Thoracic aorta (tissue), 2 donors: ENCODE measurements at regions not wholly inside any gene's neighbourhood (a gene's known extent, or its start where the extent isn't known, plus 50 kb on each side); places are given as distances from the start of the nearest gene placed in this dataset.

Source experiments
- ATAC-seq: fragments of 150-250 bp; one replicate; pipeline ENCODE4 v1.8.0; 2017; ENCODE audit warnings: low read depth; ENCODE audit not compliant: insufficient number of reproducible peaks, low FRiP score
- DNase-seq: peaks from one replicate; pipeline ENCODE4 v3.0.0-alpha.2; 2020; ENCODE audit warnings: low spot score
- H3K27ac ChIP-seq, 2 donors: fragments of 200-600 bp; sonication (generic); 1 replicate in 1 of 2; 2 replicates in 1 of 2; pipeline ENCODE4 v1.5.1; 2016; ENCODE audit warnings: mild to moderate bottlenecking in 2 of 2, moderate library complexity in 2 of 2
- H3K27me3 ChIP-seq: fragments of 200-600 bp; sonication (generic); replicated peaks from 2 replicates; pipeline ENCODE4 v1.6.0; 2016; ENCODE audit warnings: mild to moderate bottlenecking; ENCODE audit not compliant: insufficient read depth
- H3K36me3 ChIP-seq: fragments of 200-600 bp; sonication (generic); one replicate; pipeline ENCODE4 v1.5.1; 2016
- H3K4me1 ChIP-seq, 2 donors: fragments of 200-600 bp; sonication (generic); 1 replicate in 1 of 2; 2 replicates in 1 of 2; pipeline versions ENCODE4 v1.5.1 to v1.6.0; 2016; ENCODE audit warnings: low read depth in 2 of 2, mild to moderate bottlenecking in 1 of 2; ENCODE audit not compliant: control insufficient read depth in 1 of 2
- H3K4me3 ChIP-seq: fragments of 200-600 bp; sonication (generic); 2 replicates; pipeline ENCODE4 v1.5.1; 2016; ENCODE audit warnings: mild to moderate bottlenecking
- H3K9me3 ChIP-seq: fragments of 200-600 bp; sonication (generic); 2 replicates; pipeline ENCODE4 v1.5.1; 2016
- TF ChIP-seq, protein P1 (sequence below): fragments of 200-600 bp; sonication (generic); IDR thresholded peaks from one replicate; pipeline ENCODE4 v1.5.1; 2019; ENCODE audit warnings: antibody characterized with exemption

DNA sequence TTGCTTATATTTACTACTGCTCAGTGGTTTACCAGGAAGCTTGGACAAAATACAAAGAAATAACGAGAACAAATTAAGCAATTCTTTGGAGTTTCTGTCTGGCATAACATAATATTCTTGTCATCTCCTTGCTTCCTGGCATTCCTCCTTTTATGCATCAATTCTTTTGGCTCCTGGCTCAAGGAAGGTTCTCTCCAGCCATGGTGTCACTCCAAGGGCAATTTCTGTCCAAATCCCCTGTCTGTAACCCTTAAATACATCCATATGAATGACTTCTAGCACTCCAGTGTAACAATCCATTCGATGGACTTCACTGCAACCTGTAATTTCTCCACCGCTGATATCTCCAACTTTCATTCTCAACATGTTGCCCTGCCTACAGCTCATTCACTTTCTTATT is 617.7 kb upstream of the ANKRD30A start:
- no peaks in the 10 kb centered on the region for H3K4me1 ChIP-seq
- no peaks in the 10 kb centered on the region for H3K27me3 ChIP-seq
- DNase-seq, result no peak
- no peaks in the 10 kb centered on the region for H3K9me3 ChIP-seq
- no peak overlapping the region for H3K27ac ChIP-seq
- TF ChIP-seq, protein P1, sequence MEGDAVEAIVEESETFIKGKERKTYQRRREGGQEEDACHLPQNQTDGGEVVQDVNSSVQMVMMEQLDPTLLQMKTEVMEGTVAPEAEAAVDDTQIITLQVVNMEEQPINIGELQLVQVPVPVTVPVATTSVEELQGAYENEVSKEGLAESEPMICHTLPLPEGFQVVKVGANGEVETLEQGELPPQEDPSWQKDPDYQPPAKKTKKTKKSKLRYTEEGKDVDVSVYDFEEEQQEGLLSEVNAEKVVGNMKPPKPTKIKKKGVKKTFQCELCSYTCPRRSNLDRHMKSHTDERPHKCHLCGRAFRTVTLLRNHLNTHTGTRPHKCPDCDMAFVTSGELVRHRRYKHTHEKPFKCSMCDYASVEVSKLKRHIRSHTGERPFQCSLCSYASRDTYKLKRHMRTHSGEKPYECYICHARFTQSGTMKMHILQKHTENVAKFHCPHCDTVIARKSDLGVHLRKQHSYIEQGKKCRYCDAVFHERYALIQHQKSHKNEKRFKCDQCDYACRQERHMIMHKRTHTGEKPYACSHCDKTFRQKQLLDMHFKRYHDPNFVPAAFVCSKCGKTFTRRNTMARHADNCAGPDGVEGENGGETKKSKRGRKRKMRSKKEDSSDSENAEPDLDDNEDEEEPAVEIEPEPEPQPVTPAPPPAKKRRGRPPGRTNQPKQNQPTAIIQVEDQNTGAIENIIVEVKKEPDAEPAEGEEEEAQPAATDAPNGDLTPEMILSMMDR, result no peak
- no peak for ATAC-seq
- no peaks in the 10 kb centered on the region for H3K36me3 ChIP-seq
- H3K4me3 ChIP-seq, result no peak overlapping the region

- no peaks in the 10 kb centered on the region for H3K9me3 ChIP-seq
- ATAC-seq (no peak), DNase-seq (no peak)
- H3K4me1 ChIP-seq, result no peaks in the 10 kb centered on the region
- H3K27ac ChIP-seq, result no peak overlapping the region
- no peaks in the 10 kb centered on the region for H3K27me3 ChIP-seq
- TF ChIP-seq, protein P1, result no peak
- no peak overlapping the region for H3K4me3 ChIP-seq
- no peaks in the 10 kb centered on the region for H3K36me3 ChIP-seq
Observed at GRCh38 chr10:36506697-36507496, 618.5 kb upstream of the ANKRD30A start.

GRCh38 chr10:36506261-36506660 is 619.1 kb upstream of the ANKRD30A start:
- no peaks in the 10 kb centered on the region for H3K9me3 ChIP-seq
- H3K4me1 ChIP-seq, result no peaks in the 10 kb centered on the region
- H3K4me3 ChIP-seq, result no peak overlapping the region
- H3K27ac ChIP-seq, result no peak overlapping the region
- H3K27me3 ChIP-seq, result no peaks in the 10 kb centered on the region
- DNase-seq, result no peak
- TF ChIP-seq, protein P1, result no peak
- ATAC-seq, result no peak
- no peaks in the 10 kb centered on the region for H3K36me3 ChIP-seq

DNA sequence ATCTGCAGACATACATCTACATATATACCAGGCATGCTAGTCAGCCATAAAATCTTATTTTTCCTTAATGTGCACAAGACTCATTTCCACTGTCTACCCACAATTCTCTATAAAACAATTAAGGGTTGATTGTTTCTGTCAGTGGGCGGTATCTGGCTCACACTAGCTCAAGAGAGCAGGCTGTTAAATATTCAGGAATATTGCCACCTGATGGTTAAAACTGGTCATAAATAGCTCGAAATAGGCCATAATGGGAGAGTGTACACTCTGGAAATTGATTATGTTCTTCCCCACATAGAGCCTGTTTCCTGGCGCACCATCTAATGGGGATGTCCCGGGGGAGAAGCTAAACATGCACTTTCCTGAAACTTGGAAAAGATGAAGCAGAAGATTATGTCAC is 620.6 kb upstream of the ANKRD30A start:
- DNase-seq (no peak), ATAC-seq (no peak)
- TF ChIP-seq, protein P1, result no peak
- Histone ChIP-seq H3K27me3 (no peaks in the 10 kb centered on the region), H3K27ac (no peak overlapping the region), H3K4me3 (no peak overlapping the region), H3K4me1 (no peaks in the 10 kb centered on the region), H3K36me3 (no peaks in the 10 kb centered on the region), H3K9me3 (no peaks in the 10 kb centered on the region)

GRCh38 chr10:36500266-36500665 is 625.1 kb upstream of the ANKRD30A start:
- no peaks in the 10 kb centered on the region for H3K27me3 ChIP-seq
- no peak overlapping the region for H3K4me3 ChIP-seq
- no peak overlapping the region for H3K27ac ChIP-seq
- no peaks in the 10 kb centered on the region for H3K36me3 ChIP-seq
- ATAC-seq (no peak), DNase-seq (no peak)
- TF ChIP-seq, protein P1, result no peak
- no peaks in the 10 kb centered on the region for H3K9me3 ChIP-seq
- peaks cover 6 to 22% of the 10 kb centered on the region in 2 donors for H3K4me1 ChIP-seq
